ENCODE measurements at regions not wholly inside any gene's neighbourhood (a gene's known extent, or its start where the extent isn't known, plus 50 kb on each side); places are given as distances from the start of the nearest gene placed in this dataset.

GRCh38 chr3:106157411-106157810, 288.6 kb upstream of the CBLB start:
- no peaks in the 10 kb centered on the region for H3K36me3 ChIP-seq
- no peak overlapping the region for H3K4me3 ChIP-seq
- peaks cover 0 to 13% (median 0%) of the 10 kb centered on the region in 4 donors for H3K4me1 ChIP-seq
- intact Hi-C loops (cut with DNase I; ENCODE audit: low total_unique reads) (no loop called here), in situ Hi-C loops (cut with MboI; ENCODE audit: low pct_ligation_motif_present in 1 of 4, low pct_unique_long_range_greater_than_20kb in 1 of 4, low sequenced_read_pairs in 3 of 4) (loop anchor here in 1 of 4 donors (25.0 kb wide), 1 partner anchor 95 kb away; no protein-coding TSS in a partner anchor)
- TF ChIP-seq CTCF (IDR thresholded peaks at IDR 0.05) (no peak), POLR2AphosphoS5 (IDR thresholded peaks at IDR 0.05) (no peak), POLR2A (IDR thresholded peaks at IDR 0.05) (no peak), EP300 (IDR thresholded peaks at IDR 0.05; ENCODE audit: low read depth) (no peak)
- H3K9me3 ChIP-seq = no peaks in the 10 kb centered on the region
- DNase-seq = peak; percentile 41
- H3K27ac ChIP-seq = no peak overlapping the region
- 54 to 71% methylated on average over 3 of the region's 3 CpGs for WGBS, 2 donors (ENCODE audit: low coverage in 1 of 2)
- H3K27me3 ChIP-seq = no peaks in the 10 kb centered on the region

DNA sequence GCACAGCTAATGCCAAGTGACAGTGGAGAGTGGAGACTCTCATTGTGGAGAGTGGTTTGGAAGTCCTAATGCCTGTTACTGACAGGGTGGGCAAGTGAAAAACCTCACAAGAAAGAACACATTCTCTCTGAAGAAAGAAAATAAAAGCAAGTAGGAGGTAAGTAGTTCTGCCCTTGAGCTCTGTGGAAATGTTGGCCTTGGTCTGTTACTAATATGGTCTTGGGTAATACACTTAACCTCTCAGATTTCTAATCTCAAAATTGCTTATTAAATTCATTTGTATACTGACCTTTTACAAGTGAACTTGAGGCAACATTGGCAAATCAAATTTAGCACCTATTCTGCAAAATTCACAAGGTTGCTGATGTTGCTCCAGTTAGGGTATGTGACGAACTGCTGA, 291.6 kb upstream of the CBLB start:
- H3K4me1 ChIP-seq = peaks cover 0 to 13% (median 0%) of the 10 kb centered on the region in 4 donors
- 67 to 98% methylated on average over 1 of the region's 1 CpG for WGBS, 2 donors (ENCODE audit: low coverage in 1 of 2)
- H3K27ac ChIP-seq = no peak overlapping the region
- H3K4me3 ChIP-seq = no peak overlapping the region
- no peaks in the 10 kb centered on the region for H3K9me3 ChIP-seq
- H3K36me3 ChIP-seq = no peaks in the 10 kb centered on the region
- TF ChIP-seq POLR2AphosphoS5 (IDR thresholded peaks at IDR 0.05) = no peak
- no peak for TF ChIP-seq CTCF (IDR thresholded peaks at IDR 0.05)
- no peak for TF ChIP-seq POLR2A (IDR thresholded peaks at IDR 0.05)
- TF ChIP-seq EP300 (IDR thresholded peaks at IDR 0.05; ENCODE audit: low read depth) = no peak
- DNase-seq = no peak
- H3K27me3 ChIP-seq = no peaks in the 10 kb centered on the region
- intact Hi-C loops (cut with DNase I; ENCODE audit: low total_unique reads) (no loop called here), in situ Hi-C loops (cut with MboI; ENCODE audit: low pct_ligation_motif_present in 1 of 4, low pct_unique_long_range_greater_than_20kb in 1 of 4, low sequenced_read_pairs in 3 of 4) (loop anchor here in 1 of 4 donors (25.0 kb wide), 1 partner anchor 98 kb away; no protein-coding TSS in a partner anchor)

- Histone ChIP-seq H3K27ac (no peak overlapping the region), H3K4me1 (peaks cover 0 to 13% (median 0%) of the 10 kb centered on the region in 4 donors), H3K27me3 (no peaks in the 10 kb centered on the region), H3K4me3 (no peak overlapping the region), H3K36me3 (no peaks in the 10 kb centered on the region), H3K9me3 (no peaks in the 10 kb centered on the region)
- 57 to 65% methylated on average over 4 of the region's 4 CpGs for WGBS, 2 donors (ENCODE audit: low coverage in 1 of 2)
- in situ Hi-C loops (cut with MboI; ENCODE audit: low pct_ligation_motif_present in 1 of 4, low pct_unique_long_range_greater_than_20kb in 1 of 4, low sequenced_read_pairs in 3 of 4) = loop anchor here in 1 of 4 donors (25.0 kb wide), 1 partner anchor 99 kb away; no protein-coding TSS in a partner anchor
- no peak for DNase-seq
- no peak for TF ChIP-seq POLR2AphosphoS5 (IDR thresholded peaks at IDR 0.05)
- no peak for TF ChIP-seq POLR2A (IDR thresholded peaks at IDR 0.05)
- no peak for TF ChIP-seq EP300 (IDR thresholded peaks at IDR 0.05; ENCODE audit: low read depth)
- TF ChIP-seq CTCF (IDR thresholded peaks at IDR 0.05) = no peak
- intact Hi-C loops (cut with DNase I; ENCODE audit: low total_unique reads) = no loop called here
Measured at GRCh38 chr3:106161246-106161645, 292.4 kb upstream of the CBLB start.

- intact Hi-C loops (cut with DNase I; ENCODE audit: low total_unique reads) = no loop called here
- WGBS, 2 donors (ENCODE audit: low coverage in 1 of 2) = 76 to 89% methylated on average over 7 to 8 of the region's 8 CpGs
- Histone ChIP-seq H3K9me3 (no peaks in the 10 kb centered on the region), H3K36me3 (no peaks in the 10 kb centered on the region), H3K4me3 (no peak overlapping the region), H3K4me1 (no peaks in the 10 kb centered on the region), H3K27me3 (no peaks in the 10 kb centered on the region), H3K27ac (no peak overlapping the region)
- TF ChIP-seq EP300 (IDR thresholded peaks at IDR 0.05; ENCODE audit: low read depth) (no peak), POLR2AphosphoS5 (IDR thresholded peaks at IDR 0.05) (no peak)
- in situ Hi-C loops (cut with MboI; ENCODE audit: low pct_ligation_motif_present in 1 of 4, low pct_unique_long_range_greater_than_20kb in 1 of 4, low sequenced_read_pairs in 3 of 4) = loop anchor here in 1 of 4 donors (25.0 kb wide), 1 partner anchor 105 kb away; no protein-coding TSS in a partner anchor
- no peak for DNase-seq
Measured at GRCh38 chr3:106167728-106168127, 298.9 kb upstream of the CBLB start.

All from transverse colon (tissue), 4 donors.